Activated CD8-positive, alpha-beta T cell treated with anti-CD3 and anti-CD28 coated beads, Interleukin-2, amount 10 ng/mL, durations not matched to agents 7 days and 5 days (primary cell): ENCODE measurements at regions not wholly inside any gene's neighbourhood (a gene's known extent, or its start where the extent isn't known, plus 50 kb on each side); places are given as distances from the start of the nearest gene placed in this dataset.

Source experiments
- ATAC-seq: fragments of 150-1000 bp; cut with Tn5 transposase; one replicate; pipeline ENCODE4 v1.10.0; 2021; ENCODE audit warnings: moderate library complexity
- CTCF ChIA-PET: fragments of 350-600 bp; sonication (Branson Sonifier 250); formaldehyde crosslinking; loops from one replicate; lab custom pipeline; 2021; ENCODE audit warnings: antibody characterized with exemption; lab: Charles Lee
- POLR2A ChIA-PET: fragments of 350-600 bp; sonication (Branson Sonifier 250); formaldehyde crosslinking; loops from one replicate; lab custom pipeline; 2021; ENCODE audit warnings: antibody characterized with exemption; lab: Charles Lee
- DNase-seq: peaks from one replicate; pipeline ENCODE4 v3.0.0-alpha.2; 2020
- H3K27ac Mint-ChIP-seq: one replicate; pipeline ENCODE4 v1.8.0; 2021; ENCODE audit warnings: mild to moderate bottlenecking, mixed read lengths
- H3K27me3 Mint-ChIP-seq: one replicate; pipeline ENCODE4 v1.8.0; 2021; ENCODE audit warnings: low read depth, mixed read lengths
- H3K36me3 Mint-ChIP-seq: one replicate; pipeline ENCODE4 v1.8.0; 2021; ENCODE audit warnings: low read depth, mixed read lengths
- H3K4me1 Mint-ChIP-seq: one replicate; pipeline ENCODE4 v1.8.0; 2021; ENCODE audit warnings: low read depth, mixed read lengths
- H3K4me3 Mint-ChIP-seq: one replicate; pipeline ENCODE4 v1.8.0; 2021; ENCODE audit warnings: mild to moderate bottlenecking, mixed read lengths
- H3K9me3 Mint-ChIP-seq: one replicate; pipeline ENCODE4 v1.8.0; 2022; ENCODE audit warnings: mixed read lengths; ENCODE audit not compliant: insufficient read depth

DNA sequence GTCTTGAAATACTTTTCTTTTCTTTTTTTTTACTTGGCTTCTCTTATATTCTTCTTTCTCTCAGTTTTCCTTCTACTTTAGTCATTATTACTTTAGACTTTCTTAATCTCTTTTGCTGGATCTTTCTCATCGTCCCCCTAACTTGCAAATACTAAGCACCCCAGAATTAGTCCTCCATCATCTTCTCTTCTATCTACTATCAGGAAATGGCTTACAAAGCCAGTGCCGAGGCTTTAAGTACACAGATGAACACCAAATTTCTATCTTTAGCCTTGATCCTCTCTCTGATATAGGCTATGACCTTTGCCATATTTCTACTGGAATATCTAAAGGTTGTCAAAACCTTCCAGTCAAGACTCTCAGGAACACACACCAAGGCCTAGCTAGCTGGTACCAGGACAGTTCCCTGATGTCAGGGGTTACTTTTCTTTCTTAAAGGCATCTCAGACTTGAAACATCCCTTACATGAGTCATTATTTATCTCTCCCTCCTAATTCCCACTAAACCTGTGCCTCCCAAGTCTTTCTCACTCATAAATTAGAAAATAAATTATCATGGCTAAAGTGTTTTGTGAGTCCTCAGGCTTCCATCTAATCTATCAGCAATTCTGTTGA, 278.6 kb upstream of the TCF21 start:
- Mint-ChIP-seq H3K27ac (no peak overlapping the region), H3K9me3 (no peaks in the 10 kb centered on the region), H3K27me3 (no peaks in the 10 kb centered on the region), H3K4me3 (no peak overlapping the region), H3K36me3 (no peaks in the 10 kb centered on the region), H3K4me1 (no peaks in the 10 kb centered on the region)
- ChIA-PET POLR2A (no interaction called here), CTCF (no interaction called here)
- ATAC-seq (no peak), DNase-seq (no peak)

DNA sequence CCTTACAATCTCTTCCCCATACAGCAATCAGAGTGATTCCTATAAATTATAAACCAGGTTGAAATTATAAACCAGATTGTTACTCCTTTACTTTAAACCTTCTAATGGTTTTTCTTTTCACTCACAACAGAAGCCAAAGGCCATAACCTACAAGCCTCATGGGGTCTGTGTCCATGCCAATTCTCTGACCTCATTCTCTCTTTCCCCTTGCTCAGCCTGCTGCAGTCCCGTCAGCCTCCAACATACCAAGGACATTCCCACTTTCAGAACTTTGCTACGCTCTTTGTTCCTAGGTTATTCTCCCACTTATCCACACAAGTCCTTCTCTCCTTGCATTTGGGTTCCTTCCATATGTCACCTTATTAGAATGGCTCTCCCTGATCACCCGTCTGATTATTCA, 277.9 kb upstream of the TCF21 start:
- H3K9me3 Mint-ChIP-seq: no peaks in the 10 kb centered on the region
- DNase-seq: no peak
- no peak overlapping the region for H3K27ac Mint-ChIP-seq
- no peaks in the 10 kb centered on the region for H3K27me3 Mint-ChIP-seq
- POLR2A ChIA-PET: no interaction called here
- H3K4me3 Mint-ChIP-seq: no peak overlapping the region
- no peaks in the 10 kb centered on the region for H3K4me1 Mint-ChIP-seq
- no peaks in the 10 kb centered on the region for H3K36me3 Mint-ChIP-seq
- no peak for ATAC-seq
- CTCF ChIA-PET: no interaction called here

DNA sequence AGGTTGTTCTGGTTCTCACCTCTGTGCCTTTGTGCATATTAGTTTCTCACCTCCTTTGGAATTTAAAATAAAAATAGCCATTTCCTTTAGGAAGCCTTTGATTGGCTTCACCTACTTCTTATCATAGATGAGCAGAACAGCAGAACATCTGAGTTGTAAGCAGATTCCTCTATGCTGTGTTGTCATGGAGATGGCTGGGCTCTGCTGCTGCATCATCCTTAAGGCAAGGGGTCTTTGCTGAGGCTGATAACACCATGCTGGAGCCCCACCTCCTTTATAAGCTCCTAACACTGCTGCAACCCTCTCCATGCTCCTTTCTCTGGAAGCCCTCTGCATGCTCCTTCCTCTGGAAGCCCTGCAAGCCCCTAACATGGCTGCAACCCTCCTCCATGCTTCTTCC, 276.5 kb upstream of the TCF21 start:
- no peak for DNase-seq
- H3K27ac Mint-ChIP-seq: no peak overlapping the region
- H3K4me1 Mint-ChIP-seq: no peaks in the 10 kb centered on the region
- H3K9me3 Mint-ChIP-seq: no peaks in the 10 kb centered on the region
- ATAC-seq: no peak
- H3K36me3 Mint-ChIP-seq: no peaks in the 10 kb centered on the region
- no peak overlapping the region for H3K4me3 Mint-ChIP-seq
- ChIA-PET POLR2A (no interaction called here), CTCF (no interaction called here)
- no peaks in the 10 kb centered on the region for H3K27me3 Mint-ChIP-seq

DNA sequence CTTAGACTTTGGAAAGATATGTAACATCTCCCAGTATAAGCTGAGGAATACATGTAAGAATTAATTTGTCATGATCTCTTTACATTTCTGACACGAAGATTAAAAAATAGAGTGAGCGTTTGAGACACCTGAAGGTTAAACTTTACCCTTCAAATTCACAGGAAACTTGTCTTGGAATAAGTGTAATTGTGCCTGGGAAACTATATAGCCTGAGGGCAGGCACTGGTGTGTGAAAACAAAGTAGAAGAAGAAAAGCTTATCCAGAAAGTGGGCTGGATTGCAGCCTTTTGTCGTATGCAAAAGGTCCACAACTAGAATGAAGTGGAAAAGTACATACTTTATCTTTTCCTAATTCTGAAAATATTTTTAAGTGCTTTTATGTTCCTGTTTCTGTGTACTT, 275.7 kb upstream of the TCF21 start:
- no peaks in the 10 kb centered on the region for H3K36me3 Mint-ChIP-seq
- H3K27me3 Mint-ChIP-seq: no peaks in the 10 kb centered on the region
- H3K4me3 Mint-ChIP-seq: no peak overlapping the region
- no peaks in the 10 kb centered on the region for H3K4me1 Mint-ChIP-seq
- POLR2A ChIA-PET: no interaction called here
- H3K27ac Mint-ChIP-seq: no peak overlapping the region
- H3K9me3 Mint-ChIP-seq: no peaks in the 10 kb centered on the region
- CTCF ChIA-PET: no interaction called here
- ATAC-seq (no peak), DNase-seq (no peak)

DNA sequence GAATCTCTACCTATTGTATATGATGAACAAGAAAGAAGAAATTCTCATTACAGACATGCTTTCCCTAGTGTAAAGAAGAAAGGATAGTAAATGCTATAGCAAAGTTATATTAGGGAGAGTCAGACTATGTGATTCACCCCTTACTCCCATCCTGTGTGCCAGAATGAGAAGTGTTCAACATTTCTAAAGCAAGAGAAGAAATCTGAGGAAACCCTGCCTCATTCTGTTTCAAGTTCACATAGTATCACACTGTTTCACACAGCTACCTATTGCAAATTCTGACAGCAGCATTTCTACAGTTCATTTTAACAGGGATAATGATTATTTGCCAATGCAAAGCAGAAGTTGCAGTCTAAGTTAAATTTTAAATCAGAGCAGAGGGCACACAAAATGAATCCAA, 267.2 kb upstream of the TCF21 start:
- Mint-ChIP-seq H3K9me3 (no peaks in the 10 kb centered on the region), H3K27me3 (no peaks in the 10 kb centered on the region), H3K27ac (no peak overlapping the region), H3K36me3 (no peaks in the 10 kb centered on the region), H3K4me3 (no peak overlapping the region), H3K4me1 (no peaks in the 10 kb centered on the region)
- ATAC-seq: no peak
- ChIA-PET CTCF (no interaction called here), POLR2A (no interaction called here)
- no peak for DNase-seq

DNA sequence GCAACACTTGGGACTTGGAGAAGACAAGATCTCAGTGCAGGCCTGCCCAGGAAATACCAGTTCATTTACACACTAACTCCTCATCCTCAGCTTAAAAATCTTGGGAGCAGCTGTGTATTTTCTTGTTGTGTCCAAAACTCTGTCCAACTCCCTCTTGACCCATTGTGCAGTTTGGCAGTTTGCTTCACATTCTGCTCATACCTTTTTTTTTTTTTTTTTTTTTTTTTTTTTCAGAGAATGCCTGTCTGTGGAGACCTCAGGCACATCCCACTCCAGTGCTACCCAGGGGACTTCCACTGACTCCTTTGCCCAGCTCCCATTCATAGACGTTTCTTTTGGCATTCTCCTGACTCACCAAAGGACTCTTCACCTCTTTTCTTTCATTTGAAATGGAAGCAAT, 265.8 kb upstream of the TCF21 start:
- ChIA-PET CTCF (no interaction called here), POLR2A (no interaction called here)
- no peak for ATAC-seq
- Mint-ChIP-seq H3K4me1 (no peaks in the 10 kb centered on the region), H3K9me3 (no peaks in the 10 kb centered on the region), H3K36me3 (no peaks in the 10 kb centered on the region), H3K27me3 (no peaks in the 10 kb centered on the region), H3K4me3 (no peak overlapping the region), H3K27ac (no peak overlapping the region)
- no peak for DNase-seq

DNA sequence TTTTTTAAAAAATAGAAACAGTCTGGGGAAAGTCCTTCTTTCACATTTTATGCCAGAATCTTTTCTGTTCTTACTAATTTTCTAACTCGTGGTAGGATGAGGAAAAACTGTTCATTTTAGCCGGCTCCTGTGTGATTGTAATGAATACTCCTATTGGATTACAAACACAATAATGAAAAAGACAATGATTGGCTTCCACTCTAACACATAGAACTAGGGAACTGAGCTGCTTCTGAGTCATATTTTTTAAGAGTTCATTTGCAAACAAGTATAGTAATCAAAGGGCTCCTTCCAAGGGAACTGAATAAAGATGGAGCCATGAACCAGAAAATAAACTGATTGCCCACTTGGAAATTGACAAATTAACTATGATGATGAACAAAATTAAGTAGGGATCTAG, 265.3 kb upstream of the TCF21 start:
- POLR2A ChIA-PET: no interaction called here
- ATAC-seq (no peak), DNase-seq (no peak)
- Mint-ChIP-seq H3K27ac (no peak overlapping the region), H3K27me3 (no peaks in the 10 kb centered on the region), H3K9me3 (no peaks in the 10 kb centered on the region), H3K4me1 (no peaks in the 10 kb centered on the region), H3K36me3 (no peaks in the 10 kb centered on the region), H3K4me3 (no peak overlapping the region)
- CTCF ChIA-PET: no interaction called here

DNA sequence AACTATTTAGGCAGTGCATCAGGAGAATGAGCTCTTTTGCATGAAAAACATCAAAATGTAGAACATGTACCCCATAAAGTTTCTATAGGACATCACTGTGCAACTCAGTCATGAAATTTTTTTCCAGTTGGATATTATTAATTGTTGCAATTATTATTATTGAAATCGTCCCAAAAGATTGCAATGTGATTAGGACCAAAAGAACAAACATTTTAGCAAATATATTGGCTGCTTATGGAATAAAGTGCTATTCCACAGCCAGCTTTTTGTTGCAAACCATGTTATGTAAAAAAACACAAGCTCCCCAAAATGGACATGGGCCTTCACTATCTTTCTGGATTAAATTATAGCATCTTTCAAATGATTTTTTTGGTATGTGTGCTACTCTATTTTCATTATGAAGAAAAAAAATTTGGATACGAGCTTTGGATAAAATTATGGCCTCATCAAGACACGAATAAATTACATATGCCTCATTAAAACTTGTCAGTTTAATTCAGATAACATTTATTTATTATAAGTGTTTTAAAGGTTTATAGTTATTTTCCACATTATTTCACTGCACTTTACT, 262.7 kb upstream of the TCF21 start:
- no peaks in the 10 kb centered on the region for H3K36me3 Mint-ChIP-seq
- no peak overlapping the region for H3K27ac Mint-ChIP-seq
- POLR2A ChIA-PET: no interaction called here
- CTCF ChIA-PET: no interaction called here
- no peaks in the 10 kb centered on the region for H3K27me3 Mint-ChIP-seq
- no peaks in the 10 kb centered on the region for H3K9me3 Mint-ChIP-seq
- DNase-seq: no peak
- ATAC-seq: no peak
- no peak overlapping the region for H3K4me3 Mint-ChIP-seq
- no peaks in the 10 kb centered on the region for H3K4me1 Mint-ChIP-seq

DNA sequence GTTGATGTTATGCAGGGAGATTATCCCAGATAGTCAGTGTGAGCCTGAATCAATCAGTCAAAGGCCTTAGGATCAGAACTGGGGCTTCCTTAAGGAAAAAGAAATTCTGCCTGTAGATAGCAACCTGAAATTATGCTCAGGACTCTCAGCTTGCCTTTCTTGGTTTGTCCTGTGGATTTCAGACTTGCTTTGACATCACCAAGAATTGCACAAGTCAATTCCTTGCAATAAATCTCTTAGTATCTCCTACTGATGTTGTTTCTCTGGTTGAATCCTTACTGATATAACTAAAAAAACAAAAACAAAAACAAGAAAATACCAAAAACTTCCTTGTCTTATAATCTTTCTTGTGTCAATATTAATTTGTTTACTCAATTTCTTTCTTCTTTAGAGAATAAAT, 258.9 kb upstream of the TCF21 start:
- DNase-seq: no peak
- CTCF ChIA-PET: no interaction called here
- Mint-ChIP-seq H3K36me3 (no peaks in the 10 kb centered on the region), H3K27ac (no peak overlapping the region), H3K4me1 (no peaks in the 10 kb centered on the region), H3K27me3 (no peaks in the 10 kb centered on the region), H3K4me3 (no peak overlapping the region), H3K9me3 (no peaks in the 10 kb centered on the region)
- POLR2A ChIA-PET: no interaction called here
- no peak for ATAC-seq

DNA sequence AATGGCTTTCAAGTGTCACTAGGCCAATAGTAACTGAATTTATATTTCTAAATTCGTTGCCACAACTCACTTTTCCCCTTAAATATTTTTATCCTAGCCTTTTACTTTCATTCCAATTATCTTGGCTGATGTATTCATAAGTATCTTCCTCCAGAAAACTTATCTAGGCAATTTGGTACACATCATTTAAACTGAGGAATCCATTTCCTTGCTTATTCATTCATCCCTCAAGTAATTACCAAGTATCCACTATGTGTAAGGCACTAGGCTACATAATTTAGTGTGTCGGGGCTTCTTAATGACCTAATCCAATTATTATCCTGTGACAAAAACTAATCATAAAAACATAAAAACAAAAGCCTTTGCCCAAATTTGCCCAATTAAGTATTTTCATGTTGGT, 258.3 kb upstream of the TCF21 start:
- Mint-ChIP-seq H3K9me3 (no peaks in the 10 kb centered on the region), H3K27ac (no peak overlapping the region), H3K27me3 (no peaks in the 10 kb centered on the region), H3K4me1 (no peaks in the 10 kb centered on the region), H3K36me3 (no peaks in the 10 kb centered on the region), H3K4me3 (no peak overlapping the region)
- ATAC-seq: no peak
- ChIA-PET CTCF (no interaction called here), POLR2A (no interaction called here)
- no peak for DNase-seq

DNA sequence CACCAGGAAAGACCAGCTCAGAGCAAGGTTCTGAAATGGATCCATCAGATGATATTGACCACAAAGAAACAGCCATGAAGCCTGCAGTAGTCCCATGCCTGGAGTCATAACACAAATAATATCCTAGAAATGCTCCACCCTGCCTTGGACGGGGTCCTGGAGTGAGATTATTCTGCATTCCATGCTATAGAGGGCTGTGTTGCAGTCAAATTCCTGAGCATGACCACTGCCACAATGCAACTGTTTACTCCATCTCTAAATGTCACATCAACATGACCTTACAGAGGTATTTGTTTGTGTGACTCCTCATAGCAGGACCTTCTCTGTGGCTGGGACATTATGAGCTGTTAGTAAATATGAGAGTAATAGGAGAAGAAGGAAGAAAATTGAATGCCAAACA, 257.5 kb upstream of the TCF21 start:
- H3K27me3 Mint-ChIP-seq: no peaks in the 10 kb centered on the region
- no peaks in the 10 kb centered on the region for H3K9me3 Mint-ChIP-seq
- POLR2A ChIA-PET: no interaction called here
- H3K4me3 Mint-ChIP-seq: no peak overlapping the region
- H3K4me1 Mint-ChIP-seq: no peaks in the 10 kb centered on the region
- ATAC-seq: no peak
- no peak overlapping the region for H3K27ac Mint-ChIP-seq
- no peaks in the 10 kb centered on the region for H3K36me3 Mint-ChIP-seq
- no peak for DNase-seq
- CTCF ChIA-PET: no interaction called here

DNA sequence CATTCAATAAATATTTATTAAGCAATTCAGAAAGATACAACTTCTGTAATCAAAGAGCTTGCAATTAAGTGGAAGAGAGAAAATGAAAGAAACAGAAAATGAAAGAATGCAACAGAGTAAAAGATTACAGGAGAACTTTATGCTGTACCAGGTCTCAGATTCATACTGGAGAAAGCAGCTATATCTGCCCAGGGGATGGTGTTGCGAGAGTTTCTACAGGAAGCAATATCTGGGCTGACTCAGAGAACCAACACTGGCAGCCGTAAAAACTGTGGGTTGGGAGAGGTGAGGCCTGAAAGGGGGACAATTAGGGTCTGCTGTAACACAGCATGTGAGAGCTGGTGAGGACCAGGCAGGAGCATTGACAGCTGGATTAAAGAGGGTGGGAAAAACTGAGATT, 256.7 kb upstream of the TCF21 start:
- no peak for ATAC-seq
- POLR2A ChIA-PET: no interaction called here

DNA sequence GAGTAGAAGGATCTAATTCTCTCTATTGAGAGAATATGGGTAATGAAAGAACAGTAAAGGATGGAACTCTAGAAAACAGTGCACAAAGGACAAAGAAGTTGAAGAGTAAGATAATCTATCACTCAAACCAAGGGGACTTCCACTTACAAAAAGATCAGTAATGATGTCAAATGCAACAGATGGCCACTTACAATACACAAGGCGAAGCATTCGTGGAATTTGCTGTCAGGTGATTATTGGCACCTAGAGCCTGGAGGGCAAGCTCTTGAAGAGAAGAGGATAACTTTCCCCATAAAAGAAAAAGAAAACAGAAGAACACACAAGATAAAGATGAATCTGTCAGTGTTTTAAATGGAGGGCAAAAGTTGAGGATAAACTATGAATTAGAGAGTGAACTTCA, 256.0 kb upstream of the TCF21 start:
- DNase-seq: no peak
- ChIA-PET POLR2A (no interaction called here), CTCF (interaction anchor here (1.0 kb wide), 1 partner anchor 55 kb away, joined by 3 read pairs; no protein-coding TSS in a partner anchor)
- Mint-ChIP-seq H3K27ac (no peak overlapping the region), H3K4me1 (no peaks in the 10 kb centered on the region), H3K9me3 (no peaks in the 10 kb centered on the region), H3K27me3 (no peaks in the 10 kb centered on the region), H3K4me3 (no peak overlapping the region), H3K36me3 (no peaks in the 10 kb centered on the region)
- no peak for ATAC-seq

More for the DNA sequence above, 256.7 kb upstream of the TCF21 start:
- H3K4me3 Mint-ChIP-seq: no peak overlapping the region
- no peak for DNase-seq
- no peaks in the 10 kb centered on the region for H3K36me3 Mint-ChIP-seq
- no peaks in the 10 kb centered on the region for H3K4me1 Mint-ChIP-seq
- CTCF ChIA-PET: interaction anchor here (1.0 kb wide), 1 partner anchor 56 kb away, joined by 3 read pairs; no protein-coding TSS in a partner anchor
- no peaks in the 10 kb centered on the region for H3K9me3 Mint-ChIP-seq
- no peak overlapping the region for H3K27ac Mint-ChIP-seq
- no peaks in the 10 kb centered on the region for H3K27me3 Mint-ChIP-seq
